ENCODE measurements at regions not wholly inside any gene's neighbourhood (a gene's known extent, or its start where the extent isn't known, plus 50 kb on each side); places are given as distances from the start of the nearest gene placed in this dataset.
"Not testable (repeated sequence)": the region's sequence is repeated elsewhere in the genome, so short reads cannot be mapped to it uniquely, and the experiment has no call there.

DNA sequence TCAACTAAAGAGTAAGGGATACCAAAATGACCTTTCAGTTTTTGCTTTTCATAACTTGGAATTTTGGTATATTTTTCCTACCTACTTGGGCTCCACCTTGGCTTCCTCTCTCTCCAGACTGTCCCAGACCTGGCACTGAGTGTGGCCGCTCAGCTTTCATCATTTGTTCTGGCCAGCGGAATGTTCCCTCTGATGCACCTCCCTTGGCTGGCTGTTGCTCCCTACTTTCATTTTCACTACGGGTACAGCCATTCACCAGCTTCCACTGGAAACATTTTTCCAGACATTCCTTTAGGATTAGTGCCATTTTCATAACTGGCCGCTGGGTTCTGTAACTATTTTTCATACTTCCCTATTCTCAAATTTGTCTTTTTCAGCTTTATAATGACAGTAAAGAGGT is 487.4 kb downstream of the TENT5A start:
- no peak overlapping the region for H3K4me3 ChIP-seq (ENCODE audit: low read depth, low read length)
- TF ChIP-seq, protein P1, sequence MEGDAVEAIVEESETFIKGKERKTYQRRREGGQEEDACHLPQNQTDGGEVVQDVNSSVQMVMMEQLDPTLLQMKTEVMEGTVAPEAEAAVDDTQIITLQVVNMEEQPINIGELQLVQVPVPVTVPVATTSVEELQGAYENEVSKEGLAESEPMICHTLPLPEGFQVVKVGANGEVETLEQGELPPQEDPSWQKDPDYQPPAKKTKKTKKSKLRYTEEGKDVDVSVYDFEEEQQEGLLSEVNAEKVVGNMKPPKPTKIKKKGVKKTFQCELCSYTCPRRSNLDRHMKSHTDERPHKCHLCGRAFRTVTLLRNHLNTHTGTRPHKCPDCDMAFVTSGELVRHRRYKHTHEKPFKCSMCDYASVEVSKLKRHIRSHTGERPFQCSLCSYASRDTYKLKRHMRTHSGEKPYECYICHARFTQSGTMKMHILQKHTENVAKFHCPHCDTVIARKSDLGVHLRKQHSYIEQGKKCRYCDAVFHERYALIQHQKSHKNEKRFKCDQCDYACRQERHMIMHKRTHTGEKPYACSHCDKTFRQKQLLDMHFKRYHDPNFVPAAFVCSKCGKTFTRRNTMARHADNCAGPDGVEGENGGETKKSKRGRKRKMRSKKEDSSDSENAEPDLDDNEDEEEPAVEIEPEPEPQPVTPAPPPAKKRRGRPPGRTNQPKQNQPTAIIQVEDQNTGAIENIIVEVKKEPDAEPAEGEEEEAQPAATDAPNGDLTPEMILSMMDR (IDR thresholded peaks at IDR 0.05; ENCODE audit: insufficient read depth, low read depth, low read length, missing control alignments) = no peak
- DNase-seq (ENCODE audit: low read depth) = no peak

DNA sequence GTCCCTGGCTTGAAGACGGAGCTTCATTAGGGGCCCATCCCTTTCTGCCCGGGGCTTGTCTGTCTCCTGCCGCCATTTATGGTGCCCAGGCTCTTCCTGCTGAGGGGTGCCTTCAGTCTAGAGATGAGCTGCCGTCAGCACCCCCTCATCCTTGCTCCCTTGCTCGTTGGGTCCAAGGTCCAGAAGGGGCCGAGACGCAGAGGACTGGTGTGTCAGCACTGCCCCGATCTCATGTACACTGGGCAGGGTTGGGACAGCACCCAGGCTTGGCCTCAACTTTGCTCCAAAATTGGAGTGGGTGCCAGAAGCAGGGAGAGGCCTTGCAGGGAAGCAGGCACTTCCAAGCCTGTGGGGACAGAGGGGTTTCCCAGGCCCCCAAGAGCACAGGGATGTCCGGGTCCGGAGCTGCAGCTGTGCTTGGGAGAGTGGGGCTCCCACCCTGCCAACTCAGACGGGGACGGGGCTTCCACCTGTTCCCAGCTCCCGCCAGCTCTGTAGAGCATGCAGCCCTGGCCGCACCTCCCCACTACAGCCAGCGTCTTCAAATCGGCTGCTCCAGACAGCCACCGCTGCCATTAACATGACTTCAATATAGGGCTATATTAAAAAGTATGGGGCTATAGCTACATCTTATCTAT is 488.8 kb downstream of the TENT5A start:
- no peak for DNase-seq (ENCODE audit: low read depth)
- TF ChIP-seq, protein P1 (IDR thresholded peaks at IDR 0.05; ENCODE audit: insufficient read depth, low read depth, low read length, missing control alignments) = no peak
- no peak overlapping the region for H3K4me3 ChIP-seq (ENCODE audit: low read depth, low read length)

DNA sequence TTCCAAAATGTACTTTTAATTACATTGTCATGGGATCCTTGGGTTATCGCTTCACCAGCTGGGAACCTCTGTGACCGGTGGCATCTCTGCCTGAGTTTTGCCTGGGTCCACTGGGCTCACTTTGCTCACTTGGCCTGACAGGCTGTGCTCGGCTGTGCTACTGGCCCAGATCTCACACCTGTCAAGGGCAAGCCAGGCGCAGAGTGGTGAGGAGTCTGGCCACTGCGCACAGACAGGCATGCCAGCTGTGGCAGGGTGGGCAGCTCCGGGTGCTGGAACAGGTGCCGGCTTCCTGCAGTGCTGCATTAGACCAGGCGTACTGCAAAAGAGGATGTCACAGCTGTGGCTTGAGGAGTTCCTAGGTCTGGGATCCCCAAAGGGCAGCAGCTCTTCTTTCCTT is 489.8 kb downstream of the TENT5A start:
- TF ChIP-seq, protein P1 (IDR thresholded peaks at IDR 0.05; ENCODE audit: insufficient read depth, low read depth, low read length, missing control alignments) = no peak
- no peak for DNase-seq (ENCODE audit: low read depth)
- H3K4me3 ChIP-seq (ENCODE audit: low read depth, low read length) = no peak overlapping the region

DNA sequence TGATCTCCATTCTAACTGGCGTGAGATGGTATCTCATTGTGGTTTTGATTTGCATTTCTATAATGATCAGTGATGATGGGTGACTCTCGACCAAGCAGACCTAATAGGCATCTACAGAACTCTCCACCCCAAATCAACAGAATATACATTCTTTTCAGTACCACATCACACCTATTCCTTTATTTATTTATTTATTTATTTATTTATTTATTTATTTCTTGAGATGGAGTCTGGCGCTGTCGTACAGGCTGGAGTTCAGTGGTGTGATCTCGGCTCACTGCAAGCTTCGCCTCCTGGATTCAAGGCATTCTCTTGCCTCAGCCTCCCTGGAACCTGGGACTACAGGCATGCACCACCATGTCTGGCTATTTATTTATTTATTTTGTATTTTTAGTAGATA is 496.3 kb downstream of the TENT5A start:
- H3K4me3 ChIP-seq (ENCODE audit: low read depth, low read length); DNase-seq (ENCODE audit: low read depth): not testable (repeated sequence)

DNA sequence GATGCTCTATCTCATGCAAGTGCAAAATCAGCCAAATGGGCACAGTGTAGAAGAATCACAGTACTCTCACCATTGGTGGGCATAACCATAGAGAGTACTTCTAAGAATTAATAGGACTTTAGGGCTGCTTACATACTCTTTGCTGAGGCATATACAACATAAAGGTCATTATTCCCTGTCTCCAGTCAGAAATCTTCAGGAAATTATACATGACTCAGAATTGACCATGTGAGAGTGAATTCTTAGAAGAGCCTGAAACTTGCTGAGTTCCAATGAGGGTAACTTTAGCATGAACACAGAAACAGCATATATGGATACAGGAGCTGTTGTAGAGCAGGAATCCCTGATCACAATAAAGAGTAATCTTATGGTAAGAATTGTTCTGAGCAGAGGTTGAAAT is 498.7 kb downstream of the TENT5A start:
- DNase-seq (ENCODE audit: low read depth) = no peak

DNA sequence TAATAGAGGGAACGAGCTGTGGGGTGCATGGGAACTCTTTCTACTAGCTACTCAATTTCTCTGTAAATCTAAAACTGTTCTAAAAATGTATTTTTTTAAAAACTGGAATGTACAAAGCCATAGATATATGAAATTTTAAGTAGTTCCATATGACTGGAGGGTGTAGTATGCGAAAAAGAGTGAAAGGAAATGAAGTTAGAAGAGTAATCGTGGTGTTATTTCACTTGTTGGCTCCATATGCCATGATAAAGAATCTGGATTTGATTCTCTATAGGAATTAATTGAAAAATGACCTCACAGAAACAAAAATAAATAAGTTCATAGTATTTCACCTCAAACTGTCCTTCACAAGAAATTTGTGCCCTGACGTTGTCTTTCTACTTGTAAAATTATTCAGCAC is 500.2 kb downstream of the TENT5A start:
- DNase-seq (ENCODE audit: low read depth) = no peak
- TF ChIP-seq, protein P1 (IDR thresholded peaks at IDR 0.05; ENCODE audit: insufficient read depth, low read depth, low read length, missing control alignments) = no peak
- no peak overlapping the region for H3K4me3 ChIP-seq (ENCODE audit: low read depth, low read length)

More for the DNA sequence above, 498.7 kb downstream of the TENT5A start:
- TF ChIP-seq, protein P1 (IDR thresholded peaks at IDR 0.05; ENCODE audit: insufficient read depth, low read depth, low read length, missing control alignments) = no peak
- H3K4me3 ChIP-seq (ENCODE audit: low read depth, low read length) = no peak overlapping the region

DNA sequence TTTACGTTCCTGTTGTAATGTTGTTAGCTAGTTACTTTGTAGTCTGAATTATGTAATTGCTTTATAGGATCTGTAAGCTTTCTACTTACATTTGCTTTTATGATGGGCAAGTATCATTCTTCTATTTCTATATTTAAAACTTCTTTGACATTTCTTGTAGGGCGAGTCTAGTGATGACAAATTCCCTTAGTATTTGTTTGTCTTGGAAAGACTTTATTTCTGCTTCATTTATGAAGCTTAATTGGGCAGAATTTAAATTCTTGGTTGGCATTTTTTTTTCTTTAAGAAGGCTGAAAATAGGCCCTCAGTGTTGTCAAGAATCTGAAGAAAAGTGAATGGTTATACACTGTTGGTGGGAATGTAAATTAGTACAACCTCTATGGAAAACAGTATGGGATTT is 506.3 kb downstream of the TENT5A start:
- DNase-seq (ENCODE audit: low read depth) = no peak
- TF ChIP-seq, protein P1 (IDR thresholded peaks at IDR 0.05; ENCODE audit: insufficient read depth, low read depth, low read length, missing control alignments) = no peak
- no peak overlapping the region for H3K4me3 ChIP-seq (ENCODE audit: low read depth, low read length)
